Memory B cell (primary cell): ENCODE measurements at regions not wholly inside any gene's neighbourhood (a gene's known extent, or its start where the extent isn't known, plus 50 kb on each side); places are given as distances from the start of the nearest gene placed in this dataset.

Source experiments
- ATAC-seq: fragments of 150-1000 bp; cut with Tn5 transposase; 2 replicates; pipeline ENCODE4 v1.10.0; 2021; ENCODE audit warnings: low read depth, mild to moderate bottlenecking, moderate library complexity
- DNase-seq, 2 donors: peaks; one replicate each; pipeline ENCODE4 v3.0.0; 2022; ENCODE audit warnings: low spot score in 2 of 2
- H3K27ac Mint-ChIP-seq: one replicate; pipeline ENCODE4 v1.8.0; 2022; ENCODE audit warnings: mild to moderate bottlenecking, moderate library complexity, mixed read lengths
- H3K27me3 Mint-ChIP-seq: one replicate; pipeline ENCODE4 v1.8.0; 2022; ENCODE audit warnings: mixed read lengths
- H3K36me3 Mint-ChIP-seq: one replicate; pipeline ENCODE4 v1.8.0; 2022; ENCODE audit warnings: mild to moderate bottlenecking, mixed read lengths
- H3K4me1 Mint-ChIP-seq: one replicate; pipeline ENCODE4 v1.8.0; 2022; ENCODE audit warnings: mixed read lengths
- H3K4me3 Mint-ChIP-seq: one replicate; pipeline ENCODE4 v1.8.0; 2022; ENCODE audit warnings: mild to moderate bottlenecking, moderate library complexity, mixed read lengths
- H3K9me3 Mint-ChIP-seq: one replicate; pipeline ENCODE4 v1.8.0; 2022; ENCODE audit warnings: mixed read lengths

GRCh38 chr2:217070043-217070430 is 210.2 kb upstream of the TNP1 start:
- Mint-ChIP-seq H3K4me3 (no peak overlapping the region), H3K9me3 (no peaks in the 10 kb centered on the region), H3K4me1 (no peaks in the 10 kb centered on the region), H3K36me3 (peaks cover 1% of the 10 kb centered on the region), H3K27ac (no peak overlapping the region), H3K27me3 (peaks cover 4% of the 10 kb centered on the region)
- DNase-seq (no peak), ATAC-seq (no peak)

GRCh38 chr2:217069263-217070042 is 209.6 kb upstream of the TNP1 start:
- H3K4me1 Mint-ChIP-seq, result no peaks in the 10 kb centered on the region
- H3K36me3 Mint-ChIP-seq, result peaks cover 1% of the 10 kb centered on the region
- no peak for ATAC-seq
- H3K27ac Mint-ChIP-seq, result no peak overlapping the region
- H3K4me3 Mint-ChIP-seq, result no peak overlapping the region
- H3K9me3 Mint-ChIP-seq, result no peaks in the 10 kb centered on the region
- H3K27me3 Mint-ChIP-seq, result peaks cover 4% of the 10 kb centered on the region
- DNase-seq, result no peak

- no peak for ATAC-seq
- Mint-ChIP-seq H3K4me1 (no peaks in the 10 kb centered on the region), H3K27ac (no peak overlapping the region), H3K27me3 (peaks cover 4% of the 10 kb centered on the region), H3K36me3 (peaks cover 1% of the 10 kb centered on the region), H3K9me3 (no peaks in the 10 kb centered on the region), H3K4me3 (no peak overlapping the region)
- DNase-seq, result no peak
These were observed 208.9 kb upstream of the TNP1 start for GRCh38 chr2:217068677-217069250.

GRCh38 chr2:217067787-217068186 is 207.9 kb upstream of the TNP1 start:
- Mint-ChIP-seq H3K4me1 (no peaks in the 10 kb centered on the region), H3K36me3 (peaks cover 1% of the 10 kb centered on the region), H3K4me3 (no peak overlapping the region), H3K27ac (no peak overlapping the region), H3K27me3 (peaks cover 4% of the 10 kb centered on the region), H3K9me3 (no peaks in the 10 kb centered on the region)
- ATAC-seq (no peak), DNase-seq (no peak)

GRCh38 chr2:217066510-217067270 is 206.8 kb upstream of the TNP1 start:
- H3K9me3 Mint-ChIP-seq, result no peaks in the 10 kb centered on the region
- ATAC-seq (no peak), DNase-seq (no peak)
- peaks cover 1% of the 10 kb centered on the region for H3K36me3 Mint-ChIP-seq
- no peak overlapping the region for H3K4me3 Mint-ChIP-seq
- H3K27ac Mint-ChIP-seq, result no peak overlapping the region
- H3K27me3 Mint-ChIP-seq, result peaks cover 4% of the 10 kb centered on the region
- H3K4me1 Mint-ChIP-seq, result no peaks in the 10 kb centered on the region

GRCh38 chr2:217065695-217066405 is 206.0 kb upstream of the TNP1 start:
- no peaks in the 10 kb centered on the region for H3K9me3 Mint-ChIP-seq
- H3K27me3 Mint-ChIP-seq, result peaks cover 4% of the 10 kb centered on the region
- H3K4me1 Mint-ChIP-seq, result no peaks in the 10 kb centered on the region
- no peak overlapping the region for H3K4me3 Mint-ChIP-seq
- H3K27ac Mint-ChIP-seq, result no peak overlapping the region
- no peak for ATAC-seq
- H3K36me3 Mint-ChIP-seq, result peaks cover 1% of the 10 kb centered on the region
- no peak for DNase-seq

GRCh38 chr2:217065012-217065290 is 205.1 kb upstream of the TNP1 start:
- Mint-ChIP-seq H3K27me3 (peaks cover 4% of the 10 kb centered on the region), H3K27ac (no peak overlapping the region), H3K36me3 (peaks cover 1% of the 10 kb centered on the region), H3K9me3 (no peaks in the 10 kb centered on the region), H3K4me1 (no peaks in the 10 kb centered on the region), H3K4me3 (no peak overlapping the region)
- DNase-seq (no peak), ATAC-seq (no peak)

GRCh38 chr2:217064234-217065011 is 204.6 kb upstream of the TNP1 start:
- Mint-ChIP-seq H3K9me3 (no peaks in the 10 kb centered on the region), H3K36me3 (peaks cover 1% of the 10 kb centered on the region), H3K27ac (no peak overlapping the region), H3K4me3 (no peak overlapping the region), H3K27me3 (peaks cover 4% of the 10 kb centered on the region), H3K4me1 (no peaks in the 10 kb centered on the region)
- ATAC-seq, result no peak
- DNase-seq, result no peak

- peaks cover 4% of the 10 kb centered on the region for H3K27me3 Mint-ChIP-seq
- H3K4me1 Mint-ChIP-seq, result no peaks in the 10 kb centered on the region
- no peak overlapping the region for H3K27ac Mint-ChIP-seq
- ATAC-seq, result no peak
- no peak for DNase-seq
- H3K36me3 Mint-ChIP-seq, result peaks cover 1% of the 10 kb centered on the region
- H3K9me3 Mint-ChIP-seq, result no peaks in the 10 kb centered on the region
- H3K4me3 Mint-ChIP-seq, result no peak overlapping the region
These were observed 203.4 kb upstream of the TNP1 start for GRCh38 chr2:217063238-217063755.

GRCh38 chr2:217062768-217063167 is 202.9 kb upstream of the TNP1 start:
- no peaks in the 10 kb centered on the region for H3K4me1 Mint-ChIP-seq
- no peak overlapping the region for H3K27ac Mint-ChIP-seq
- DNase-seq (no peak), ATAC-seq (no peak)
- no peak overlapping the region for H3K4me3 Mint-ChIP-seq
- peaks cover 4% of the 10 kb centered on the region for H3K27me3 Mint-ChIP-seq
- H3K36me3 Mint-ChIP-seq, result peaks cover 1% of the 10 kb centered on the region
- no peaks in the 10 kb centered on the region for H3K9me3 Mint-ChIP-seq

GRCh38 chr2:217061916-217062505 is 202.1 kb upstream of the TNP1 start:
- Mint-ChIP-seq H3K27me3 (peaks cover 4% of the 10 kb centered on the region), H3K9me3 (no peaks in the 10 kb centered on the region), H3K27ac (no peak overlapping the region), H3K4me1 (no peaks in the 10 kb centered on the region), H3K36me3 (peaks cover 1% of the 10 kb centered on the region), H3K4me3 (no peak overlapping the region)
- ATAC-seq, result no peak
- no peak for DNase-seq

GRCh38 chr2:217060951-217061547 is 201.2 kb upstream of the TNP1 start:
- no peaks in the 10 kb centered on the region for H3K36me3 Mint-ChIP-seq
- no peak for DNase-seq
- H3K27me3 Mint-ChIP-seq, result no peaks in the 10 kb centered on the region
- H3K27ac Mint-ChIP-seq, result no peak overlapping the region
- no peaks in the 10 kb centered on the region for H3K4me1 Mint-ChIP-seq
- H3K9me3 Mint-ChIP-seq, result no peaks in the 10 kb centered on the region
- ATAC-seq, result no peak
- H3K4me3 Mint-ChIP-seq, result no peak overlapping the region

GRCh38 chr2:217060516-217060915 is 200.7 kb upstream of the TNP1 start:
- Mint-ChIP-seq H3K9me3 (no peaks in the 10 kb centered on the region), H3K4me3 (no peak overlapping the region), H3K27ac (no peak overlapping the region), H3K27me3 (no peaks in the 10 kb centered on the region), H3K4me1 (no peaks in the 10 kb centered on the region), H3K36me3 (no peaks in the 10 kb centered on the region)
- ATAC-seq (no peak), DNase-seq (no peak)
